IMR-90 (cell line): ENCODE measurements at regions not wholly inside any gene's neighbourhood (a gene's known extent, or its start where the extent isn't known, plus 50 kb on each side); places are given as distances from the start of the nearest gene placed in this dataset.

Experiments used
- ATAC-seq: fragments of 200-7000 bp; cut with Tn5 transposase; 2 replicates; pipeline ENCODE4 v1.9.1; 2020; ENCODE audit warnings: low read depth, mild to moderate bottlenecking, moderate library complexity
- BruUV-seq: library from RNA; stranded (reverse); fragments of 400-500 nt; replicated peaks from 2 replicates; lab custom pipeline; 2021; lab: Mats Ljungman, UMichigan
- CTCF ChIA-PET: fragments of 300-600 bp; formaldehyde crosslinking; extraction: SDS; loops from one replicate; lab custom pipeline; 2021; ENCODE audit warnings: antibody characterized with exemption; lab: Yijun Ruan, JAX
- POLR2A ChIA-PET: fragments of 300-600 bp; sonication (Branson Sonifier 250); formaldehyde crosslinking; loops from one replicate; lab custom pipeline; 2022; ENCODE audit warnings: antibody characterized with exemption; ENCODE audit not compliant: unreplicated experiment; lab: Charles Lee
- DNase-seq: peaks from one replicate; pipeline ENCODE4 v3.0.0; 2013
- H2AFZ ChIP-seq: replicated peaks from 2 replicates; pipeline ENCODE3; 2013; ENCODE audit warnings: low read length, mild to moderate bottlenecking; ENCODE audit not compliant: poor library complexity
- H2AK5ac ChIP-seq: 2 replicates; pipeline ENCODE4 v1.6.1; 2013; ENCODE audit warnings: low read depth, low read length, inconsistent platforms
- H2AK9ac ChIP-seq: replicated peaks from 2 replicates; pipeline ENCODE3; 2013; ENCODE audit warnings: mild to moderate bottlenecking, low read depth, low read length, moderate library complexity; ENCODE audit not compliant: poor library complexity
- H2BK120ac ChIP-seq: 2 replicates; pipeline ENCODE4 v1.6.1; 2013; ENCODE audit warnings: low read depth, low read length, inconsistent platforms
- H2BK15ac ChIP-seq: 3 replicates; pipeline ENCODE4 v1.6.1; 2013; ENCODE audit warnings: low read depth, low read length, inconsistent platforms
- H2BK20ac ChIP-seq: 2 replicates; pipeline ENCODE4 v1.6.1; 2013; ENCODE audit warnings: low read depth, mild to moderate bottlenecking, inconsistent platforms, low read length, moderate library complexity
- H2BK5ac ChIP-seq: 2 replicates; pipeline ENCODE4 v1.6.1; 2013; ENCODE audit warnings: mild to moderate bottlenecking, low read depth, low read length, inconsistent platforms; ENCODE audit not compliant: poor library complexity, severe bottlenecking
- H3K14ac ChIP-seq: replicated peaks from 2 replicates; pipeline ENCODE4 v1.6.1; 2013; ENCODE audit warnings: low read depth, low read length, inconsistent platforms
- H3K18ac ChIP-seq: 2 replicates; pipeline ENCODE4 v1.6.1; 2013; ENCODE audit warnings: low read depth, low read length, control low read depth
- H3K23ac ChIP-seq: 2 replicates; pipeline ENCODE4 v1.6.1; 2013; ENCODE audit warnings: low read depth, low read length, inconsistent platforms
- H3K27ac ChIP-seq: 2 replicates; pipeline ENCODE4 v1.5.1; 2013; ENCODE audit warnings: mild to moderate bottlenecking, control low read depth, low read length; ENCODE audit not compliant: insufficient read depth
- H3K27me3 ChIP-seq: 2 replicates; pipeline ENCODE4 v1.6.1; 2013; ENCODE audit warnings: low read length; ENCODE audit not compliant: control insufficient read depth, insufficient read depth
- H3K36me3 ChIP-seq: 2 replicates; pipeline ENCODE4 v1.6.1; 2013; ENCODE audit warnings: low read length, mixed read lengths; ENCODE audit not compliant: control insufficient read depth, insufficient read depth
- H3K4ac ChIP-seq: 2 replicates; pipeline ENCODE4 v1.6.1; 2013; ENCODE audit warnings: low read depth, low read length, inconsistent platforms
- H3K4me1 ChIP-seq: 2 replicates; pipeline ENCODE4 v1.6.1; 2013; ENCODE audit warnings: low read length, mixed read lengths; ENCODE audit not compliant: control insufficient read depth, insufficient read depth
- H3K4me2 ChIP-seq: 2 replicates; pipeline ENCODE4 v1.6.1; 2013; ENCODE audit warnings: low read depth, mild to moderate bottlenecking, control low read depth, low read length, moderate library complexity
- H3K4me3 ChIP-seq: 2 replicates; pipeline ENCODE4 v1.5.1; 2013; ENCODE audit warnings: low read depth, mild to moderate bottlenecking, control low read depth, low read length, moderate library complexity; ENCODE audit not compliant: insufficient read depth
- H3K56ac ChIP-seq: 2 replicates; pipeline ENCODE4 v1.6.1; 2013; ENCODE audit warnings: low read length, inconsistent platforms; ENCODE audit not compliant: insufficient read depth; ENCODE audit errors: extremely low read depth
- H3K79me1 ChIP-seq, 2 experiments: 2 replicates each; pipeline ENCODE4 v1.6.1; 2013; ENCODE audit warnings: low read length in 2 of 2, inconsistent platforms in 1 of 2, low read depth in 1 of 2
- H3K9ac ChIP-seq: 2 replicates; pipeline ENCODE4 v1.6.1; 2013; ENCODE audit warnings: low read depth, low read length, control low read depth
- H3K9me1 ChIP-seq: 2 replicates; pipeline ENCODE4 v1.6.1; 2013; ENCODE audit warnings: low read length, inconsistent platforms; ENCODE audit not compliant: insufficient read depth
- H3K9me3 ChIP-seq: 2 replicates; pipeline ENCODE4 v1.6.1; 2013; ENCODE audit warnings: low read length; ENCODE audit not compliant: control insufficient read depth, insufficient read depth
- H4K20me1 ChIP-seq: 2 replicates; pipeline ENCODE4 v1.6.1; 2013; ENCODE audit warnings: low read length, inconsistent platforms; ENCODE audit not compliant: insufficient read depth
- H4K5ac ChIP-seq: 2 replicates; pipeline ENCODE4 v1.6.1; 2013; ENCODE audit warnings: mild to moderate bottlenecking, low read depth, low read length, control low read depth
- H4K8ac ChIP-seq, 2 experiments: 2 replicates each; pipeline ENCODE4 v1.6.1; 2013; ENCODE audit warnings: low read depth in 2 of 2, low read length in 2 of 2, control low read depth in 1 of 2, inconsistent platforms in 1 of 2
- H4K91ac ChIP-seq: 2 replicates; pipeline ENCODE4 v1.6.1; 2013; ENCODE audit warnings: low read depth, low read length, inconsistent platforms; ENCODE audit not compliant: insufficient read depth
- RAD21 ChIP-seq: IDR thresholded peaks from 2 replicates; pipeline ENCODE4 v1.6.1; 2012; ENCODE audit warnings: low read length, improper control_type of control experiment
- WGBS, 2 experiments: methylation state at CpG; one replicate each; pipeline versions ENCODE4 v1.1.5 to v1.1.7; 2013; ENCODE audit warnings: missing lambda C conversion rate in 2 of 2; ENCODE audit not compliant: insufficient read length in 1 of 2; ENCODE audit errors: extremely low coverage in 2 of 2; 5-methylcytosine and 5-hydroxymethylcytosine counted together
- dilution Hi-C: fragments of 300-500 bp; cut with HindIII; formaldehyde crosslinking; loops from one replicate; pipeline ENCODE4 v1.14.3; 2018; ENCODE audit warnings: low sequenced_read_pairs; ENCODE audit not compliant: unreplicated experiment
- in situ Hi-C: fragments of 300-500 bp; cut with MboI; formaldehyde crosslinking; loops from 3 replicates; pipeline ENCODE4 v1.14.3; 2019; ENCODE audit warnings: low sequenced_read_pairs, inconsistent platforms, mixed read lengths
- intact Hi-C: fragments of 100-400 bp; cut with micrococcal nuclease; formaldehyde crosslinking; loops from 2 replicates; pipeline ENCODE4 v1.10.0; 2022

DNA sequence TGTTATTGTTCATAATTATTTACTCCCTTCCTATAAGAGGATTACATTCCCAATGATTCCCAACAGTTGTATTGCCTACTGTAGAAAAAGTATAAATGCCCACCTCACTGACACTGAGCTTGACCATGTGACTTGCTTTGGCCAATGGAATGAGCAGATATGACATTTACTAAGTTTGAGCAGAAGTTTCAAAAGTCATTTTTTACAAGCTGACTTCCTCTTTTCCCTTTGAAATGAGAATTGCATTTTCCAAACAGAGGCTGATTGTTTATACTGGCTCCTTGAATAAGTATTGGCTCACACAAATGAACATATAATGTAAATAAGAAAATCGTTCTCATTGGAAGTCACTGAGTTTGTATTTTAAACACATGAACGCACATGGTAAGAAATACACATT is 116.4 kb upstream of the LRFN5 start:
- no peaks in the 10 kb centered on the region for H4K20me1 ChIP-seq
- no peak overlapping the region for H3K56ac ChIP-seq
- no peak overlapping the region for H2BK120ac ChIP-seq
- H2AK5ac ChIP-seq, result no peak overlapping the region
- no peak overlapping the region for H2BK15ac ChIP-seq
- dilution Hi-C loops, result no loop called here
- H3K4me1 ChIP-seq, result no peaks in the 10 kb centered on the region
- H3K9me3 ChIP-seq, result no peaks in the 10 kb centered on the region
- no peak overlapping the region for H3K18ac ChIP-seq
- H2AFZ ChIP-seq, result no peak overlapping the region
- H3K9ac ChIP-seq, result no peak overlapping the region
- no peak overlapping the region for H2AK9ac ChIP-seq
- H3K4me2 ChIP-seq, result no peak overlapping the region
- no peak overlapping the region for H3K23ac ChIP-seq
- BruUV-seq, result no TSS peak
- H3K27me3 ChIP-seq, result no peaks in the 10 kb centered on the region
- H4K8ac ChIP-seq, result no peak overlapping the region
- H4K5ac ChIP-seq, result no peak overlapping the region
- ChIA-PET CTCF (interaction anchor here (0.6 kb wide), 1 partner anchor 9 kb away, joined by 3 read pairs; no protein-coding TSS in a partner anchor), POLR2A (no interaction called here)
- intact Hi-C loops, result no loop called here
- H3K4ac ChIP-seq, result no peak overlapping the region
- no peaks in the 10 kb centered on the region for H3K79me1 ChIP-seq
- in situ Hi-C loops, result no loop called here
- no peaks in the 10 kb centered on the region for H3K9me1 ChIP-seq
- H2BK5ac ChIP-seq, result no peak overlapping the region
- DNase-seq (no peak), ATAC-seq (no peak)
- no peak overlapping the region for H3K27ac ChIP-seq
- H3K4me3 ChIP-seq, result no peak overlapping the region
- no peak overlapping the region for H2BK20ac ChIP-seq
- no CpG with 5 or more reads among the region's 2 CpGs for WGBS, 2 experiments
- TF ChIP-seq RAD21, result no peak
- no peaks in the 10 kb centered on the region for H3K36me3 ChIP-seq
- H4K91ac ChIP-seq, result no peak overlapping the region
- no peak overlapping the region for H3K14ac ChIP-seq
